ENCODE measurements at regions not wholly inside any gene's neighbourhood (a gene's known extent, or its start where the extent isn't known, plus 50 kb on each side); places are given as distances from the start of the nearest gene placed in this dataset.

DNA sequence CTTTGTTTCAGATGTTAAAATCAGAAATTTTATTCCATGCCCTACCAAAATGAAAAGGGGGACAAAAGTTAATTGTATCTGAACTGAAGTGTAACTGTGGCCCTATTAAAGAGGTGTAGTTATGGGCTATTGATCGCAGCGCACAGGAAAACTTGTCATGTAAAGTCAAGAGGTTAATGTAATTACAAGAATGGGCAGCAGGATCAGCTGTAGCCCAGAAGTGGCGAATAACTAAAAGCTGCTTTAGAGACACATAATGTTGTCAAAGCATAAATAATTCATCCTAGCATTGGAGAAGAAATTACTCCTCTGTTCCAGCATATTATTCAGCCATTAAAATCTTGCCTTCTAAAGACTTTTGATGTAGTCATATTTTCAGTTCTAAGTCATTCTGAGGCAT lies 211.8 kb downstream of the EPHA4 start:
- Histone ChIP-seq H3K9me3 (ENCODE audit: control insufficient read depth, low read depth, low read length) (no peaks in the 10 kb centered on the region), H3K27me3 (ENCODE audit: insufficient read depth, low read length) (no peaks in the 10 kb centered on the region), H3K79me1 (ENCODE audit: insufficient read depth, low read depth, low read length, poor library complexity, severe bottlenecking) (no peaks in the 10 kb centered on the region), H4K91ac (ENCODE audit: insufficient read length, low read depth, low read length) (no peak overlapping the region), H3K18ac (ENCODE audit: insufficient read length, low read depth, low read length) (no peak overlapping the region), H2BK20ac (ENCODE audit: low read depth, low read length, poor library complexity, severe bottlenecking) (no peak overlapping the region), H3K4me1 (ENCODE audit: insufficient read depth, low read length) (peaks cover 7% of the 10 kb centered on the region), H4K20me1 (ENCODE audit: control insufficient read depth, insufficient read depth, insufficient read length) (no peaks in the 10 kb centered on the region), H2BK120ac (ENCODE audit: low read depth, low read length, poor library complexity, severe bottlenecking) (no peak overlapping the region), H3K27ac (ENCODE audit: insufficient read length, low read depth, low read length) (no peak overlapping the region), H2AK5ac (ENCODE audit: insufficient read length, low read length) (no peak overlapping the region), H3K56ac (ENCODE audit: insufficient read length, low read depth, low read length) (no peak overlapping the region), H2BK12ac (ENCODE audit: insufficient read length, low read depth, low read length) (no peak overlapping the region), H3K4ac (ENCODE audit: low read depth, low read length) (no peak overlapping the region), H3K4me2 (ENCODE audit: insufficient read depth, insufficient read length, low read length) (no peak overlapping the region), H3K14ac (ENCODE audit: insufficient read depth, low read length) (no peak overlapping the region), H3K79me2 (ENCODE audit: insufficient read depth, low read length) (no peaks in the 10 kb centered on the region), H2BK5ac (ENCODE audit: insufficient read length, low read length) (no peak overlapping the region), H2BK15ac (ENCODE audit: low read depth, low read length) (no peak overlapping the region), H3K23me2 (ENCODE audit: insufficient read length, low read depth, low read length, poor library complexity, severe bottlenecking) (no peaks in the 10 kb centered on the region), H3K9ac (ENCODE audit: extremely low read depth, insufficient read length, low read length) (no peak overlapping the region), H2AFZ (ENCODE audit: low read length) (no peak overlapping the region), H3T11ph (ENCODE audit: low read length) (no peak overlapping the region), H4K8ac (replicated peaks; ENCODE audit: insufficient read length, low read depth, low read length) (no peak overlapping the region), H4K5ac (ENCODE audit: insufficient read length, low read depth, low read length) (no peak overlapping the region), H3K23ac (ENCODE audit: insufficient read length, low read depth, low read length) (no peak overlapping the region)
- DNase-seq: no peak
- Mint-ChIP-seq H3K4me3 (no peak overlapping the region), H3K9me3 (no peaks in the 10 kb centered on the region), H3K27ac (no peak overlapping the region), H3K27me3 (ENCODE audit: low read depth) (no peaks in the 10 kb centered on the region), H3K36me3 (ENCODE audit: insufficient read depth in 1 of 3, low read depth in 3 of 3) (no peaks in the 10 kb centered on the region; a peak in 1 of 7 replicates), H3K4me1 (peaks cover 14 to 18% of the 10 kb centered on the region in 2 experiments)
- no CpG with 5 or more reads among the region's 3 CpGs for WGBS (ENCODE audit: extremely low coverage, insufficient read length, low lambda C conversion rate)
- TF ChIP-seq, protein P1, sequence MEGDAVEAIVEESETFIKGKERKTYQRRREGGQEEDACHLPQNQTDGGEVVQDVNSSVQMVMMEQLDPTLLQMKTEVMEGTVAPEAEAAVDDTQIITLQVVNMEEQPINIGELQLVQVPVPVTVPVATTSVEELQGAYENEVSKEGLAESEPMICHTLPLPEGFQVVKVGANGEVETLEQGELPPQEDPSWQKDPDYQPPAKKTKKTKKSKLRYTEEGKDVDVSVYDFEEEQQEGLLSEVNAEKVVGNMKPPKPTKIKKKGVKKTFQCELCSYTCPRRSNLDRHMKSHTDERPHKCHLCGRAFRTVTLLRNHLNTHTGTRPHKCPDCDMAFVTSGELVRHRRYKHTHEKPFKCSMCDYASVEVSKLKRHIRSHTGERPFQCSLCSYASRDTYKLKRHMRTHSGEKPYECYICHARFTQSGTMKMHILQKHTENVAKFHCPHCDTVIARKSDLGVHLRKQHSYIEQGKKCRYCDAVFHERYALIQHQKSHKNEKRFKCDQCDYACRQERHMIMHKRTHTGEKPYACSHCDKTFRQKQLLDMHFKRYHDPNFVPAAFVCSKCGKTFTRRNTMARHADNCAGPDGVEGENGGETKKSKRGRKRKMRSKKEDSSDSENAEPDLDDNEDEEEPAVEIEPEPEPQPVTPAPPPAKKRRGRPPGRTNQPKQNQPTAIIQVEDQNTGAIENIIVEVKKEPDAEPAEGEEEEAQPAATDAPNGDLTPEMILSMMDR (conservative IDR thresholded peaks at IDR 0.05): no peak
